ENCODE measurements at regions not wholly inside any gene's neighbourhood (a gene's known extent, or its start where the extent isn't known, plus 50 kb on each side); places are given as distances from the start of the nearest gene placed in this dataset.

GRCh38 chr14:99323603-99324185 lies 51.7 kb upstream of the BCL11B start:
- H3K27me3 ChIP-seq (replicated peaks in 1 of 2; ENCODE audit: control insufficient read depth in 2 of 2, insufficient read depth in 2 of 2, low read length in 1 of 2) = no peaks in the 10 kb centered on the region
- ChIA-PET CTCF (no interaction called here), RAD21 (ENCODE audit: unreplicated experiment) (no interaction called here), POLR2A (no interaction called here), SMC1A (ENCODE audit: uncharacterized antibody, unreplicated experiment) (no interaction called here)
- H3K79me2 ChIP-seq (ENCODE audit: control insufficient read depth, insufficient read depth, low read length) = no peaks in the 10 kb centered on the region
- H3K9me3 ChIP-seq (replicated peaks; ENCODE audit: control insufficient read depth, insufficient read depth, low read length) = no peaks in the 10 kb centered on the region; the same call in 2 of the 3 replicates
- no peak overlapping the region for H3K27ac ChIP-seq (ENCODE audit: control insufficient read depth, insufficient read depth)
- DNase-seq (ENCODE audit: low read depth, low spot score) = no peak
- H3K36me3 ChIP-seq (ENCODE audit: control insufficient read depth in 2 of 2, insufficient read depth in 2 of 2, low read length in 1 of 2) = no peaks in the 10 kb centered on the region
- WGBS (ENCODE audit: insufficient coverage, insufficient replicate concordance, low lambda C conversion rate, missing lambda C conversion rate) = 69% methylated on average over 10 of the region's 14 CpGs
- no peak overlapping the region for H3K4me3 ChIP-seq
- no peaks in the 10 kb centered on the region for H4K20me1 ChIP-seq (ENCODE audit: control insufficient read depth, insufficient read depth)
- no peak for FAIRE-seq
- in situ Hi-C loops (cut with MboI) = no loop called here
- no peak overlapping the region for H3K4me2 ChIP-seq (ENCODE audit: control insufficient read depth, insufficient read depth)
- intact Hi-C loops (cut with micrococcal nuclease; ENCODE audit: unreplicated experiment) = no loop called here
- BruUV-seq (replicated peaks) = no TSS peak
- H2AFZ ChIP-seq (ENCODE audit: control insufficient read depth, low read depth, low read length) = no peak overlapping the region
- H3K9ac ChIP-seq (ENCODE audit: control insufficient read depth, insufficient read depth, low read length) = no peak overlapping the region
- H3K4me1 ChIP-seq (ENCODE audit: control insufficient read depth, insufficient read depth, low read length) = peaks cover 6% of the 10 kb centered on the region
- ATAC-seq = no peak
- TF ChIP-seq ZNF217 (IDR thresholded peaks at IDR 0.05) = no peak
- no peak for TF ChIP-seq EP300 (IDR thresholded peaks at IDR 0.05; ENCODE audit: borderline replicate concordance in 1 of 2, control insufficient read depth in 1 of 2, low read depth in 2 of 2, low read length in 2 of 2)
- TF ChIP-seq TCF3 (IDR thresholded peaks at IDR 0.05; ENCODE audit: borderline replicate concordance, insufficient read depth, low read depth, low read length) = no peak
- no peak for TF ChIP-seq RFX5 (IDR thresholded peaks at IDR 0.05; ENCODE audit: low read depth, low read length)
- no peak for TF ChIP-seq GABPA (IDR thresholded peaks at IDR 0.05; ENCODE audit: low read depth)
- no peak for TF ChIP-seq NFIC (IDR thresholded peaks at IDR 0.05; ENCODE audit: low read depth, low read length)
- no peak for TF ChIP-seq POLR2AphosphoS5 (IDR thresholded peaks at IDR 0.05; ENCODE audit: low read length)
- no peak for TF ChIP-seq MXI1 (IDR thresholded peaks at IDR 0.05; ENCODE audit: low read depth, low read length)
- no peak for TF ChIP-seq IRF5 (IDR thresholded peaks at IDR 0.05; ENCODE audit: borderline replicate concordance)
- TF ChIP-seq PRDM15 (CRISPR knock-in tag; IDR thresholded peaks at IDR 0.05) = no peak
- TF ChIP-seq NR2C1 (IDR thresholded peaks at IDR 0.05) = no peak
- TF ChIP-seq SMAD5 (IDR thresholded peaks at IDR 0.05; ENCODE audit: low read depth) = no peak
- no peak for TF ChIP-seq USF2 (IDR thresholded peaks at IDR 0.05; ENCODE audit: borderline replicate concordance, low read depth, low read length)
- TF ChIP-seq CEBPZ (IDR thresholded peaks at IDR 0.05; ENCODE audit: low read depth, low read length) = no peak
- no peak for TF ChIP-seq HDAC6 (IDR thresholded peaks at IDR 0.05; ENCODE audit: unreplicated experiment)
- TF ChIP-seq NR2C2 (IDR thresholded peaks at IDR 0.05; ENCODE audit: borderline replicate concordance, control insufficient read depth, insufficient read length, low read depth) = no peak
